Activated CD4-positive, alpha-beta T cell treated with anti-CD3 and anti-CD28 coated beads for 4 hours (primary cell): ENCODE measurements at regions not wholly inside any gene's neighbourhood (a gene's known extent, or its start where the extent isn't known, plus 50 kb on each side); places are given as distances from the start of the nearest gene placed in this dataset.
"Not testable (repeated sequence)": the region's sequence is repeated elsewhere in the genome, so short reads cannot be mapped to it uniquely, and the experiment has no call there.

ENCODE experiments used
- DNase-seq, 2 donors: peaks; one replicate each; pipeline ENCODE4 v3.0.0-alpha.2; 2020

GRCh38 chr14:44783901-44784300, 177.8 kb downstream of the KLHL28 start:
- no peak for DNase-seq

GRCh38 chr14:44782775-44783238, 178.9 kb downstream of the KLHL28 start:
- DNase-seq: no peak

- no peak for DNase-seq
Measured at GRCh38 chr14:44780989-44781388, 180.8 kb downstream of the KLHL28 start.

- no peak for DNase-seq
Measured at GRCh38 chr14:44778604-44779003, 183.1 kb downstream of the KLHL28 start.

GRCh38 chr14:44777584-44777983, 184.2 kb downstream of the KLHL28 start:
- no peak for DNase-seq

GRCh38 chr14:44775248-44775647, 186.5 kb downstream of the KLHL28 start:
- no peak for DNase-seq

GRCh38 chr14:44774396-44774795, 187.4 kb downstream of the KLHL28 start:
- no peak for DNase-seq

- DNase-seq: no peak
Measured at GRCh38 chr14:44771496-44771895, 190.3 kb downstream of the KLHL28 start.

- DNase-seq: no peak
Measured at GRCh38 chr14:44770201-44770600, 191.5 kb downstream of the KLHL28 start.

- DNase-seq: no peak
Measured at GRCh38 chr14:44768935-44769334, 192.8 kb downstream of the KLHL28 start.

- no peak for DNase-seq
Measured at GRCh38 chr14:44767646-44768173, 194.0 kb downstream of the KLHL28 start.

- DNase-seq: no peak
Measured at GRCh38 chr14:44766285-44766684, 195.5 kb downstream of the KLHL28 start.

- DNase-seq: no peak
Measured at GRCh38 chr14:44763356-44763755, 198.4 kb downstream of the KLHL28 start.

- DNase-seq: no peak
Measured at GRCh38 chr14:44759277-44759676, 202.5 kb downstream of the KLHL28 start.

GRCh38 chr14:44756554-44756953, 205.2 kb downstream of the KLHL28 start:
- DNase-seq: no peak

- no peak for DNase-seq
Measured at GRCh38 chr14:44745371-44745770, 216.4 kb downstream of the KLHL28 start.

GRCh38 chr14:44742202-44742601, 219.5 kb downstream of the KLHL28 start:
- DNase-seq: no peak

- no peak for DNase-seq
Measured at GRCh38 chr14:44741431-44741830, 220.3 kb downstream of the KLHL28 start.

- no peak for DNase-seq
Measured at GRCh38 chr14:44736326-44736725, 225.4 kb downstream of the KLHL28 start.

GRCh38 chr14:44732144-44732543, 225.1 kb upstream of the FSCB start:
- no peak for DNase-seq

GRCh38 chr14:44730860-44731259, 223.8 kb upstream of the FSCB start:
- DNase-seq: no peak

- not testable (repeated sequence) for DNase-seq
Measured at GRCh38 chr14:44721395-44721794, 214.3 kb upstream of the FSCB start.

- no peak for DNase-seq
Measured at GRCh38 chr14:44720707-44721106, 213.6 kb upstream of the FSCB start.

- no peak for DNase-seq
Measured at GRCh38 chr14:44712024-44712815, 205.1 kb upstream of the FSCB start.
